ENCODE measurements at regions not wholly inside any gene's neighbourhood (a gene's known extent, or its start where the extent isn't known, plus 50 kb on each side); places are given as distances from the start of the nearest gene placed in this dataset.

GRCh38 chr15:93716615-93717231 is 514.6 kb upstream of the MCTP2 start:
- no peak for TF ChIP-seq EZH2phosphoT487 (IDR thresholded peaks at IDR 0.05; ENCODE audit: insufficient read depth, low read depth)
- TF ChIP-seq EZH2 (IDR thresholded peaks at IDR 0.05; ENCODE audit: insufficient read depth, poor library complexity, severe bottlenecking) = no peak
